HG03571 (cell line): ENCODE measurements at regions not wholly inside any gene's neighbourhood (a gene's known extent, or its start where the extent isn't known, plus 50 kb on each side); places are given as distances from the start of the nearest gene placed in this dataset.
"Not testable (repeated sequence)": the region's sequence is repeated elsewhere in the genome, so short reads cannot be mapped to it uniquely, and the experiment has no call there.

Experiments used
- ATAC-seq: cut with Tn5 transposase; IDR thresholded peaks from one replicate; pipeline ENCODE4 v1.9.1; 2021; ENCODE audit not compliant: unreplicated experiment

DNA sequence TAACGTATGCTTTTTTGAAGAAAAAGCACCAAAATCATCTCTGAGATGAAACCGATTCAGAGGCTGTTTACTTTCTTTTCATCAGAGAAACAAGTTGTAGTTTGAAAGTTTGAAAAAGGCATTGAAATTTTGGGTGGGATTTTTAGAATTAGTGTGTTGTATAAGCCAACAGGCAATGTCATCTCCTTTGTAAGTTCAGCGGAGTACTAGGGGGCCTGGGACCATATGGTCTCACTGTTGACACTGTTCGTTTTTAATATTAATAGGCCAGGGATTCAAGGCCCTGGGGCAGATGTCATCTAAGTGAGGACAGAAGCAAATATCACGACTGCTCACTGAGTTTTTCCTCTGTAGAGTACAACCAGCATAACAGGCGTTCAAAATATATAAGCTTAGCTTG lies 256.2 kb upstream of the RARB start:
- no peak for ATAC-seq

DNA sequence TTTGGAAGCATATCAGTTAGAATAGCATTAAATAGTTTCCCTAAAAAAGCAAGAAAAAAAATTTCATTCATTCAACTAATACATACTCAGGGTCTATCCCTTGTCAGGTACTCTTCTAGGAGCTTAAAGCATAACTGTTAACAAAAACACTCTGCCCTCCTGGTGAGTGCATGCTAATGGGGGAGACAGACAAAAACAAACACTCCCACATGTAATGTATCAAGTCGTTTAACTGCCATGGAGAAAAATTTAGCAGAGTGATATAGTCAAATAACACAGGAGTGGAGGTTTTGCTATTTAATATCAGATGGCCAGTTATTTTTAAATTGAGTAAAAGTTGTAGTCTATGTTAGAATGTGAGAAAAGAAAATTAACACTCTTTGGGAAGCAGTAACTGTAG lies 254.5 kb upstream of the RARB start:
- ATAC-seq = no peak

DNA sequence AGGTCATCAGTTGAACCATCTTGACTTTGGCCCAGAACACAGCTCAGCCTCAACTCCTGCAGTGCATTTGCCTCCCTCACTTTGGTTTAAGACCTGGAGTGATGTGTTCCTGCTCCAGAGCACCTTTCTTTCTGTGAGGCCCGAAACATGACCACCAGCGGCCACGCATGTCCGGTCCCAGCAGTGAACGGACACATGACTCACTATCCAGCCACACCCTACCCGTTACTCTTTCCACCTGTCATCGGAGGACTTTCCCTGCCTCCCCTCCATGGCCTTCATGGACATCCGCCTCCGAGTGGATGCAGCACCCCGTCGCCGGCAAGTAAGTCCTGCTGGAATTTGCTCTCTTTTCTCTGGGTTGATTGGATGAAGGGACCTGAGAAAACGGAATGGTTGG lies 253.8 kb upstream of the RARB start:
- ATAC-seq = no peak

DNA sequence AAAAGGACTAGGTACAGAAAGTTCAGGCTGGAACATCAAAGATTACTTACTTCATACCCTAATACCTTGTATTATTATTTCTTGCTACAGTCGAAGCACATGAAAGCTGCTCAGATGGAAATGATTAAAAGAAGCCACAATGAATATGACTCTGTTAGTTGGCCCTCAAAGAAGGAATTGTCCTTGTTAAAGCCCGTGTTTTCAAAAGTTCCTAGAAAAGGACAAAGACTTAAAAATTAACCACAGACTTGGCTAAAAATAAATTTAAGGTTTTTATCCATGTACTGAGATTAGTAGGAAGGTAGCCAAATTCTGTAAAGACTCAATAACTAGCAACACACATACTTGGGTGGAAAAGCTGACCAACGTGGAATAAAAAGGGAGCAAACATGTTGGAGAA lies 251.0 kb upstream of the RARB start:
- no peak for ATAC-seq

DNA sequence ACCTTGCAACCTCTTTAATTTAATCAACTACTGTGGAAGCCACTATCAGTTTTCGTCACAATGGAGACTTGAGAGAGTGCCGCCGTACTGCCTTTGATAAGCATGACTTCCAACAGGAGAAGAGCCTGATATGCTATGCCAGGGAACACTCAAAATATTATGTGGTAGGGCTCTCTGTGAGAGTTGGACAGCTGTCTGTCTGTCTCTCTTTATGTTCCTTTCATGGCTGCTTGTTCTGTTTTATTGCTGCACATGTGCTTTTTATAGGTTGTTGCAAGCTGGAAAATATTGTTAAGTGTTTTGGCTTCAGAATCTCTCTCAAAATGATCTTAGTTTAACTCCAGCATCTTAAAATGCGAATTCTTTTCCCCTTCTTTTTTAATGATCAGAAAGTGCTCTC lies 249.4 kb upstream of the RARB start:
- no peak for ATAC-seq

DNA sequence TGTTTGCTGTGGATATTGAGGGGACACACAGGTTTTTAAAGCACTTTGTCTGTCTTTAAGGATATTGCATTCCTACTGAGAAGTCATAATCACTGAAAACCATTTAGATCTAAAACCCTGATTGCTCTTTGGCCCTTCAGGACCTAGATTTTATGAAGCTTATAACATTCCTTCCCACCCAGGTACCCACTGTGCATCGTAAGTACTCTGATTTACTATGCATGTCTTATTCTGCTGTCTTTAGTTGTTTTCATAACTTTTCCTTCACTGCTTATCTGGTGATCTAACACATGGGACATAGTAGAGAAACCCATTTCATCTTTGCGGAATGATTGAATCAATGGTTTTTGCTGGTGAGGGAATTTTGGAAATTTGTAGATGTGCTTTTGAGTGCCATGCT lies 247.0 kb upstream of the RARB start:
- no peak for ATAC-seq

DNA sequence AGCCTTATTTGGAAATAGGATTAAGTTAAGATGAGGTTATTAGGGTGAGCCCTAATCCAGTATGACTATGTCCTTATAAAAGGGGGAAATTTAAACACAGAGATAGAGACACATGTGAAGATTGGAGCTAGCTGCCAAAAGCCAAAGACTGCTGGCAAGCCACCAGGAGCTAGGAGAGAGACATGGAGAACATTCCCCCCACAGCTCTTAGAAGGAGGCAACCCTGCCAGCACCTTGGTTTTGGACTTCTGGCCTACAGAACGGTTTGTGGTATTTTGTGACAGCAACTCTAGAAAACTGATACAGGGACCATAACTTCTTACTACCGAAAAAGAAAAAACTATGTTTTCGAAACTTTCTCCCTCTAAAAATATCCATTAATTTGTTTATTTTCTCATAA lies 245.3 kb upstream of the RARB start:
- no peak for ATAC-seq

DNA sequence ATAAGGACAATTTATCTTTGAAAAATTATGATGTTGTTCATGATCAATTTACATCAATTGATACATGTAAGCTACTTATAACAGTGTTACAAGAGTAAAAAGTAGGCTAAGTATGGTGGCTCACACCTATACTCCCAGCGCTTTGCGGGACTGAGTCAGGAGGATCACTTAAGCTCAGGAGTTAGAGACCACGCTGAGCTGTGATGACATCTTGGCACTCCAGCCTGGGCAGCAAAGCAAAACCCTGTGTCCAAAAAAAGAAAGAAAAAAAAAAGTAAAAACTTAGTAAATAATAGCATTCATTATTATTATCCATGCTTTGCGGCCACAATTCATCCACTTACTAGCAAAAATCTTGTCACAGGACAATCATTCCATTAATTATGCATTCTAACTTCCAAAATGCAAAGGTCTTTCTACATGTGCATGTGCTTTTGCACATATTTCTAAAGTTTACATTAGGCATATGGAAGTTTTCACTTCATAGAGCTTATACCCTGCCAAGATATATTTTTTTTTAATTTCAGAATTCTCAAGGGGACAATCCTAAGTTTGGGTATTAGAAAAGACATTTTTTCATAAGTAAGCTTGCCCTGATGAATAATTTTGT lies 243.3 kb upstream of the RARB start:
- ATAC-seq = no peak

DNA sequence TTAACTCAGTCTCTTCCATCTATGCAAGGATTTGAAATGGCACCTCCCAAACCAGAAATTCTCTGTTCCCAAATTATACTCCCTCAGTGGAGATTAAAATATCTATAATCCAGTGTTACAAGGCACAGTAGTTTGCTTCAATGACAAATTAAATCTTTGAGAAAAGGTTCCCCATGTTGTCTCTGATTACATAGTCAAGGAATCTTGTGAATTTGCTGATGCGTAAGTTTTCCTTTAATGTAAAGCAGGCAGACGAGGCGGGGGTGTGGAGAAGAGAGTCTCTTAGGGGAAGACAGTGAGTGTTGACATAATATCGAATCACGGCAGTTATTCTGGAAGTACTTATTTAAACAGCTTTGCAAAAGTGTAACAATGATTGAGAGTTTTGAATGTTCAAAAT lies 236.4 kb upstream of the RARB start:
- ATAC-seq = no peak

DNA sequence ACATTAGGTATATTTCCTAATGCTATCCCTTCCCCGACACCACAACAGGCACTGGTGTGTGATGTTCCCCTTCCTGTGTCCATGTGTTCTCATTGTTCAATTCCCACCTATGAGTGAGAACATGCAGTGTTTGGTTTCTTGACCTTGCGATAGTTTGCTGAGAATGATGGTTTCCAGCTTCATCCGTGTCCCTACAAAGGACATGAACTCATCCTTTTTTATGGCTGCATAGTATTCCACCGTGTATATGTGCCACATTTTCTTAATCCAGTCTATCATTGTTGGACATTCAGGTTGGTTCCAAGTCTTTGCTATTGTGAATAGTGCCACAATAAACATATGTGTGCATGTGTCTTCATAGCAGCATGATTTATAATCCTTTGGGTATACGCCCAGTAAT lies 228.5 kb upstream of the RARB start:
- ATAC-seq = not testable (repeated sequence)

DNA sequence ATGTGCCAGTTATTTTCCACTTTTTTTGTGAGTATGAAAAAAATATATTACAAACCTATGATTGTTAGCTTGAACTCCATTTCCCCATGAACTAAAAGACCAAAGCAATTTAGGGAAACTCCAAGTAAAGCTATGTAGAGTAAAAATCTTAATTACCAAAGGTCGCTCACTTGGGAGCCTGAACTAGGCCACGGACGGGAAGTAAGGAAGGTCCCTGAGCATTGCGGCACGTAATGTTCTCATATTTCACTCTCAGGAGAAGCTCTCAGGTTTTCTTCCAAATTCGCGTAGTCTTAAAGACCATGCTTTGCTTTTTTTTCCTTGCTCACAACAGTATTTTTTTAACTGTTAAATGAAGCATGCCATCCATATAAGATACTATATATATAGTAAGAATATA lies 215.3 kb upstream of the RARB start:
- ATAC-seq = no peak

DNA sequence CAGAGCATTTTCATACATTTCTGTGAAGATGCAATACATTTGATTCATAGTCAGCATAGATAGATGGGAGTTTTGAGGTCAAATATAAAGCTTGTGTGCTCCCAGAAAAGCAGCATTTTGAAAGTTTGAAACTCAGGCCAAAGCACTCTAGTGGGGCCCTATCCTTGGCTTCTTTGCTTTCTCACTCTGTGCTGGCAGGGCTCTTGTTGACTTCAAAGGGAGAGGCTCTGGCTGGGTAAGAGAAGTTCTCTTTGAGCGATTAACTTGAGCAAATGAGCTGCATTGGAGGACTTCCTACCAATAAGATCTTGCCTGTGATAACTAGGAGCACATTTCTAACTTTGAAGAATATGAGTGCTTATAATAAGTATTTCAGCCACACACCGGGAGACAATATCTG lies 214.0 kb upstream of the RARB start:
- no peak for ATAC-seq

DNA sequence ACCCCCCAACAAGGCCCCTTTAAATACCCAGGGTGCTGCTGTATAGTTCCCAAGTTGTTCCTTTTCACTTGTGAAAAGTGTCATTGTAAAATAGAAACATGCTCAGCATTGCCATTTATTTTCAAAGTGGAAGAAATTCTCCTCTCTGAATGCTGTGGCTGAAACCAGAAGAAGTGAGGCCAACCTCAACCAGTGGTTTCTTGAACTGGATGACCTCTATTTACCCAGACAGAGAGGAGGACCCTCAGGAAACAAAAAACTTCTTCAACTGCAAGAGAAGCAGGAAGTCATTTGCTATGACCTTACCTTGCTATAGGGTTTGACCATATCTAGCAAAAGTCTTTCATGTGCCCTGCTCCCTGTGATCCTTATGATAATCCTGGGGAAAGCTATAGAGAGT lies 209.7 kb upstream of the RARB start:
- no peak for ATAC-seq

DNA sequence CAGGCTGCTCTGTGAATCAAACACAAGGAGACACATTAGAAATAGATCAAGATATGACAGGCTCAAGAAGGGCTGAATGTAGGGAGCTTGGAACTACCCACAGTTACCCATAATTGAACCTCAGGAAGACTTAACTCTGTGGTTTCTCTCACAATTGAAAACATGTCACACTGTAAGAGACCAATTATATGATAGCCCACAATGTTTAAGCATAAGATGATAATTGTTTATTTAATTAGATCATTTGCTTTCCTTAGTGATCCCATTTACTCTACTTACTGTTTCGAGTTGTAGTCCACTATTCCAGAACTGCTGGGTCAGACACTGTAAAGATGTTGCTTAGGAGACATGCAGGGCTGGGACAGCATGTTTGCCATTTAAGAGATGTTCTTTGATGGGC lies 201.3 kb upstream of the RARB start:
- no peak for ATAC-seq

DNA sequence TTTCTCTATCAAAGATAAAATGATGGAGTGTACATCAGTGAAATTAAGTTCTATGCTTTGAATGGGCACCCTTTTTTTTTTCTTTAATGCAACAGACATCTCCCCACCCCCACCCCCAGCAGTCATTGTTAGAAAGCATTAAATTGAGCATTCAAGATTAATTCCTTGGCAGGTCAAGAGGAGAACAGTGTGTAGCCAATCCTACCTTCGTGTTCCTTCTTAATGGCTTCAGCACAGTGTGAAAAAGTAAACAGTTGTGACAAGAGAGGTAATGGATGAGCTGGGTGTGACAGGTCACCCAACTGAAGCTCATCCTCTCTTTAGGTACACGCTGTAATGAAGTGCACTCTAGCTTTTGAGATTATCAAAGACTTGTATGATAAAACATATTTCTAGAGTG lies 198.5 kb upstream of the RARB start:
- ATAC-seq = no peak

DNA sequence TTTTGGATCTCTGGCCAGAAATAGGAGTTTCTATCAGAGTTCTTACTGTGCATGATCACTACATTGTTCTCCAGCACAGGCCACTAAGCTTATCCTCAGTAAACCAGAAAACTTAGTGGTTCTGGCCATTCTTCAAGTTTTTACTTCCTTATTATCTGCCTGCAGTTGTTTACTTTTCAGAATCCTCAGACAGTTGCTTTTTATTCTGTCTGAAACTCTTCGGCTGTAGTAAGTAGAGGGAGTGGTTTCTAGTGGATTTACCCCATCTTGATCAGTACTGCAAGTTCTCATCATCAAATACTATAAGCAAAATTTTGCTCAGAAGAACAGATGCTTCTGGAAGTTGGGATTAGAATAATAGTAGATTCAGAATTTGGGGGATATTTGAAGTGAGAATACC lies 193.0 kb upstream of the RARB start:
- ATAC-seq = no peak

DNA sequence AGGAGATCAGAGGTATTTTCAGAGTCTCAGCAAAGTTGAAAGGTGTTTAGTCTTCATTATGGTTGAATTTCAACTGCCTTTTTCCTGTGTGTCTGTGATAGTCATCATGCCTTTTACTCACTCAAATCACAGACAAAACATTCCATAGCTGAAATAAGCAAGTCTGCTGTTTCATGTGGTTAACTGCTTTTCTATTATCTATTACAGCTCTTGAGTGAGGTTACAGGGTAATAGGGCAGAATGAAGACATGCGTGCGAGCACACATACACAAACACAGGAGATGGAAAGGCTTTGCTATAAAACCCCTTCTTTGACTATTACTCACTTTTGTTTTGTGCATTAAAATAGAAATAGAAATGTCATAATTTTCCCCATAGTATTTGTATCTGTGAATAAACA lies 192.6 kb upstream of the RARB start:
- ATAC-seq = no peak

DNA sequence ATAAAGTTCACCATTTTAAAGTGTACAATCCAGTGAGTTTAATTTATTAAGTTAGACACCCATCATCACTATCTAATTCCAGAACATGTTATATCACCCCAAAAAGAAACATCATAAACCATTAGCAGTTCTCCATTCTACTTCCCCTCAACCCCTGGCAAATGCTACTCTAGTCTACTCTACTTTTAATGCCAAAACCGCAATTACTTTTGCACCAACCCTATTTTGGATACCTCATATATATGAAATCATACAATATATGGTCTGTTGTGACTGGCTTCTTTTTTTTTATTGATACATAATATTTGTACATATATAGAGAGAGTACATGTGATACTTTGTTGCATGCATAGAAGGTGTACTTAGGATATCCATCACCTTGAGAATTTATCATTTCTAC lies 190.5 kb upstream of the RARB start:
- no peak for ATAC-seq

DNA sequence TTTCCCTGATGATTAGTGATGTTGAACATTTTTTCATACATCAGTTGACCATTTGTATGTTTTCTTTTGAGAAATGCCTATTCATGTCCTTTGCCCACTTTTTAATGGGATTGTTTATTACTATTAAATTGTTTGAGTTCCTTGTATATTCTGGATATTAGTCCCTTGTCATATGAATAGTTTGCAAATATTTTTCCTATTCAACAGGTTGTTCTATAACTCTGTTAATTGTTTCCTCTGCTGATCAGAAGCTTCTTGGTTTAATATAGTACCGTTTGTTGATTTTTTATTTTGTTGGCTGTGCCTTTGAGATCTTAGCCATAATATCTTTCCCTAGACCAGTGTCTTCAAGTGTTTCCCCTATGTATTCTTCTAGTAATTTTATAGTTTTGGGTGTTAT lies 189.0 kb upstream of the RARB start:
- ATAC-seq = no peak

DNA sequence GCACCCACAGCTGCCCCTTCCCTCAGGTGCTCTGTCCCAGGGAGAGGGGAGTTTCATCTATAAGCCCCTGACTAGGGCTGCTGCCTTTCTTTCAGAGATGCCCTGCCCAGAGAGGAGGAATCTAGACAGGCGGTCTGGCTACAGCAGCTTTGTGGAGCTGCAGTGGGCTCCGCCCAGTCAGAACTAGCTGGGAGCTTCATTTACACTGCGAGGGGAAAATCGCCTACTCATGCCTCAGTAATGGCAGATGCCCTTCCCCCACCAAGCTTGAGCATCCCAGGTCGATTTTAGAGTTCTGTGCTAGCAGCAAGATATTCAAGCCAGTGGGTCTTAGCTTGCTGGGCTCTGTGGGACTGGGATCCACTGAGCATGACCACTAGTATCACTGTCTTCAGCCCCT lies 181.2 kb upstream of the RARB start:
- no peak for ATAC-seq

DNA sequence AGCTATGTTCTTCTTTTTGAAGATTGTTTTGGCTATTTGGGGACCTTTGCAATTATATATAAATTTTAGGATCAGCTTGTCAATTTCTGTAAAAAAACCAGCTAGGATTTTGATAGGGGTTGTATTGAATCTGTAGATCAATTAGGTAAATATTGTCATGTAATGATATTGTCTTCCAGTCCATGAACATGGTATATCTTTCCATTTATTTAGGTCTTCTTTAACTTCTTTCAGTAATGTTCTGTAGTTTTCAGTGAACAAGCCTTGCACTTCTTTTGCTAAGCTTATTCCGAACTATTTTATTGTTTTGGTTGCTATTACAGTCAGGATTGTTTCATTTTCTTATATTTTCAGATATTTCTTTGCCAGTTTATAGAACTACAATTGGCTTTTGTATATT lies 175.8 kb upstream of the RARB start:
- ATAC-seq = no peak

DNA sequence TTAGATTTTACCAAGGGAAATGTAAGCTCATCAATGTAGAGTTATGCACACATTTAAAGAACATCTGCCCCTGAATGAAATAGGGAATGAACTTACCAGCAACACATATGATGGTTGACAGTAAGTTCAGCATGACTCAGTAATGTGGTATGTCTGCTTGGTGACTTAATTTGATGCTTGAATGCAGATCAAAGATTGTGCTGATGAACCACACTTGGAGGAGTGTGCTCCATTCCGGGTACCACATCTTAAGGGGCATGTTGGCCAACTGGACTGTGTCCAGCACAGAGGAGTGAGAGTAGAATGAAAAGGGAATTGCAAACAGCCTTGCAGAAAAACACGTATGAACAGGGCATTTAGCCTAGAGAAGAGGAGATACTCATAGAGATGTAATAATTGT lies 171.0 kb upstream of the RARB start:
- ATAC-seq = no peak

DNA sequence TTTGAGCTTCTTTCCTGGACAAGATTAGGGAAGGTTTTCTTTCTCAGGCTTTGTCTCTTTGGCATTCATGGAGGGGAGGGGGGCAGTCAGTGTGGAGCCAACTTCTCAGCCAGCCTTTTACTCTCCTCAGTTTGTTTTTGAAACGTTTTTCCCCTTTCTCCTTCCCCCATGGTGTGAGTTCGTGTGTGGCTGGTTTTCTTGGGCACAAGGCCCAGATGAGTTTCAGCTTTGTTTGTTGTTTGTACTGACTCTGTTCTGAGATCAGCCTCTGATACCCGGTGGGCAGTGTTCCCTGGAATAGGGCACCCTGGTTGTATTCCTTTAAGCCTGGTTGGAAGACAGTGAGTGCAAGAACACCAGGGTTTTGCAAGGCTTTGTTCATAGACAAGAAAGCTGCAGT lies 168.2 kb upstream of the RARB start:
- no peak for ATAC-seq

DNA sequence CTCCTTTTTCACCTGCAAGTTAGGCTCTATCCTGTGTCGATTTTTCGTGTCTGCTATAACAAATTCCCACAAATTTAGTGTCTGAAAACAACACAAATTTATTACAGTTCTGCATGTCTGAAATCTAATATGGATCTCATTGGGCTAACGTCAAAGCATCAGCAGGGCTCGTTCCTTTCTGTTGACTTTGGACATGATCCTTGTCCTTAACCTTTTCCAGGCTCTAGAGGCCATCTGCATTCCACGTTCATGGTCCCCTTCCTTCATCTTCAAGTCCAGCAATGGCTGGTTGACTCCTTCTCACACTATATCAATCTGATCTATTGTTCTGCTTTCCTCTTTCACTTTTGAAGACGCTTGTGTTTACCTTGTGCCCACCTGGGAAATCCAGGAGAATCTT lies 165.7 kb upstream of the RARB start:
- no peak for ATAC-seq
